Endothelial cell of umbilical vein (primary cell): ENCODE measurements at regions not wholly inside any gene's neighbourhood (a gene's known extent, or its start where the extent isn't known, plus 50 kb on each side); places are given as distances from the start of the nearest gene placed in this dataset.

ENCODE experiments used
- BruUV-seq: library from RNA; stranded (reverse); fragments of 400-500 nt; replicated peaks from 2 replicates; lab custom pipeline; 2021; lab: Mats Ljungman, UMichigan
- CTCF ChIA-PET: fragments of 300-600, 350-600 bp; sonication (Branson Sonifier 250); formaldehyde crosslinking; loops from one replicate; lab custom pipeline; 2021; ENCODE audit warnings: antibody characterized with exemption, inconsistent platforms; lab: Charles Lee
- POLR2A ChIA-PET: fragments of 300-600, 350-600 bp; sonication (Branson Sonifier 250); formaldehyde crosslinking; loops from one replicate; lab custom pipeline; 2021; ENCODE audit warnings: antibody characterized with exemption, inconsistent platforms; lab: Charles Lee
- DNase-seq: peaks from one replicate; pipeline ENCODE4 v3.0.0-alpha.2; 2011; ENCODE audit warnings: low read depth, low spot score
- FAIRE-seq: peaks from 2 replicates; lab custom pipeline; 2011; peaks lifted over from hg19 to GRCh38; lab: Jason Lieb, UNC
- H2AFZ ChIP-seq: 2 replicates; pipeline ENCODE4 v1.6.0; 2012; ENCODE audit warnings: low read depth, low read length, control low read depth, inconsistent platforms
- H3K27ac ChIP-seq: 2 replicates; pipeline ENCODE4 v1.5.1; 2011; ENCODE audit warnings: low read depth, mild to moderate bottlenecking, control low read depth, low read length, moderate library complexity; ENCODE audit not compliant: insufficient read depth
- H3K27me3 ChIP-seq, 2 experiments: 2 replicates each; pipeline versions ENCODE4 v1.6.0 to v1.6.1; 2011; ENCODE audit warnings: low read length in 2 of 2, mixed read lengths in 1 of 2; ENCODE audit not compliant: control insufficient read depth in 2 of 2, insufficient read depth in 2 of 2
- H3K36me3 ChIP-seq, 2 experiments: 2 replicates in 1 of 2; 3 replicates in 1 of 2; pipeline ENCODE4 v1.5.1; 2011; ENCODE audit warnings: low read length in 2 of 2, mild to moderate bottlenecking in 1 of 2, moderate library complexity in 1 of 2; ENCODE audit not compliant: control insufficient read depth in 2 of 2, insufficient read depth in 2 of 2; ENCODE audit errors: extremely low read depth in 1 of 2
- H3K4me1 ChIP-seq: 3 replicates; pipeline ENCODE4 v1.5.1; 2011; ENCODE audit warnings: mild to moderate bottlenecking, low read length; ENCODE audit not compliant: control insufficient read depth, insufficient read depth; ENCODE audit errors: extremely low read depth
- H3K4me2 ChIP-seq: 2 replicates; pipeline ENCODE4 v1.6.1; 2011; ENCODE audit warnings: low read length, control low read depth, mixed read lengths; ENCODE audit not compliant: insufficient read depth
- H3K4me3 ChIP-seq, 3 experiments: fragments of 200-600 bp in 1 of 3; sonication (generic), shearing (Covaris generic) in 1 of 3; replicated peaks in 1 of 3; 2 replicates each; pipeline ENCODE4 v1.5.1; 2011 to 2016; ENCODE audit warnings: control low read depth in 3 of 3, low read length in 3 of 3, mild to moderate bottlenecking in 2 of 3, inconsistent platforms in 1 of 3, low read depth in 1 of 3, moderate library complexity in 1 of 3; ENCODE audit not compliant: insufficient read depth in 1 of 3
- H3K79me2 ChIP-seq: 2 replicates; pipeline ENCODE4 v1.6.0; 2012; ENCODE audit warnings: low read length, inconsistent platforms; ENCODE audit not compliant: control insufficient read depth, insufficient read depth
- H3K9ac ChIP-seq: replicated peaks from 2 replicates; pipeline ENCODE3; 2011; ENCODE audit warnings: low read length, control low read depth; ENCODE audit not compliant: insufficient read depth; ENCODE audit errors: extremely low read depth
- H3K9me1 ChIP-seq: replicated peaks from 3 replicates; pipeline ENCODE4 v1.6.0; 2011; ENCODE audit warnings: mild to moderate bottlenecking, low read length; ENCODE audit not compliant: control insufficient read depth, insufficient read depth; ENCODE audit errors: extremely low read depth
- H3K9me3 ChIP-seq: replicated peaks from 2 replicates; pipeline ENCODE4 v1.5.1; 2012; ENCODE audit warnings: low read length, inconsistent platforms; ENCODE audit not compliant: control insufficient read depth, insufficient read depth
- H4K20me1 ChIP-seq: replicated peaks from 2 replicates; pipeline ENCODE3; 2011; ENCODE audit warnings: mild to moderate bottlenecking, low read length; ENCODE audit not compliant: control insufficient read depth, insufficient read depth; ENCODE audit errors: extremely low read depth
- CTCF ChIP-seq, 2 donors: IDR thresholded peaks; 1 replicate in 1 of 2; 2 replicates in 1 of 2; pipeline ENCODE4 v1.5.1; 2011; ENCODE audit warnings: low read length in 2 of 2, mild to moderate bottlenecking in 2 of 2, moderate library complexity in 2 of 2, control low read depth in 1 of 2, inconsistent platforms in 1 of 2, low read depth in 1 of 2; ENCODE audit not compliant: insufficient read depth in 1 of 2; ENCODE audit errors: extremely low read depth in 1 of 2
- FOS ChIP-seq: IDR thresholded peaks from 2 replicates; pipeline ENCODE4 v1.6.1; 2011; ENCODE audit warnings: mild to moderate bottlenecking, low read length, moderate library complexity, borderline replicate concordance; ENCODE audit not compliant: insufficient read depth
- GATA2 ChIP-seq: IDR thresholded peaks from 2 replicates; pipeline ENCODE4 v1.7.0; 2011; ENCODE audit warnings: low read depth, mild to moderate bottlenecking, moderate library complexity, mixed read lengths, low read length; ENCODE audit not compliant: insufficient read length, insufficient read depth
- JUN ChIP-seq: IDR thresholded peaks from 2 replicates; pipeline ENCODE4 v1.6.1; 2011; ENCODE audit warnings: borderline replicate concordance, low read depth; ENCODE audit not compliant: insufficient read length, insufficient read depth
- MAX ChIP-seq: IDR thresholded peaks from 2 replicates; pipeline ENCODE4 v1.6.1; 2011; ENCODE audit not compliant: insufficient read depth, insufficient read length
- dilution Hi-C: fragments of 300-500 bp; cut with MboI; formaldehyde crosslinking; loops from one replicate; pipeline ENCODE4 v1.15.0; 2019; ENCODE audit warnings: low sequenced_read_pairs; ENCODE audit not compliant: extremely low pct_ligation_motif_present
- intact Hi-C: fragments of 100-400 bp; cut with micrococcal nuclease; formaldehyde crosslinking; loops from one replicate; pipeline ENCODE4 v1.10.0; 2022

GRCh38 chr3:82085356-82085755 is 323.9 kb upstream of the GBE1 start:
- H4K20me1 ChIP-seq, result no peaks in the 10 kb centered on the region
- intact Hi-C loops, result loop anchor here (1.0 to 10.0 kb wide), 2 partner anchors 324 to 1139 kb away; partner anchors contain the start of gene GBE1
- TF ChIP-seq CTCF (IDR thresholded peaks at IDR 0.05; ENCODE audit: extremely low read depth in 1 of 2, insufficient read depth in 1 of 2, low read depth in 1 of 2, low read length in 2 of 2), result no peak
- no peak for TF ChIP-seq MAX
- TF ChIP-seq GATA2, result no peak
- TF ChIP-seq FOS, result peak; percentile 13
- TF ChIP-seq JUN, result peak; percentile 18
- TSS peak; percentile 10 for BruUV-seq
- H3K4me2 ChIP-seq, result peak overlapping the region; percentile 92
- peak overlapping the region in 1 of 3 experiments; percentile 32 for H3K4me3 ChIP-seq
- H3K9ac ChIP-seq, result peak overlapping the region; percentile 62
- FAIRE-seq (peak; percentile 37), DNase-seq (peak; percentile 65)
- H3K79me2 ChIP-seq, result no peaks in the 10 kb centered on the region
- dilution Hi-C loops, result no loop called here
- peak overlapping the region; percentile 82 for H3K27ac ChIP-seq
- H3K36me3 ChIP-seq, result no peaks in the 10 kb centered on the region
- H3K9me1 ChIP-seq, result no peaks in the 10 kb centered on the region
- POLR2A ChIA-PET, result interaction anchor here (0.6 kb wide), 1 partner anchor 8 kb away, joined by 3 read pairs; no protein-coding TSS in a partner anchor
- no peaks in the 10 kb centered on the region for H3K27me3 ChIP-seq
- no peaks in the 10 kb centered on the region for H3K9me3 ChIP-seq
- H2AFZ ChIP-seq, result peak overlapping the region; percentile 77
- H3K4me1 ChIP-seq, result peaks cover 59% of the 10 kb centered on the region
- CTCF ChIA-PET, result interaction anchor here (0.9 to 1.0 kb wide), 3 partner anchors 10 to 1299 kb away, joined by 3 read pairs; no protein-coding TSS in a partner anchor
